Ovary (tissue), 7 donors: ENCODE measurements at regions not wholly inside any gene's neighbourhood (a gene's known extent, or its start where the extent isn't known, plus 50 kb on each side); places are given as distances from the start of the nearest gene placed in this dataset.

Source experiments
- DNase-seq, 5 donors: peaks; one replicate each; pipeline ENCODE4 v3.0.0-alpha.2; 2019 to 2020
- H3K27ac ChIP-seq, 2 donors: fragments of 200-600 bp; one replicate each; pipeline versions ENCODE4 v1.5.1 to v1.8.0; 2019 to 2022
- H3K27me3 ChIP-seq: fragments of 200-600 bp; one replicate; pipeline ENCODE4 v1.8.0; 2022
- H3K36me3 ChIP-seq: fragments of 200-600 bp; sonication (generic); one replicate; pipeline ENCODE4 v1.5.1; 2019
- H3K4me1 ChIP-seq: one replicate; pipeline ENCODE4 v1.8.1; 2013; ENCODE audit warnings: mild to moderate bottlenecking, moderate library complexity; ENCODE audit not compliant: insufficient read depth
- H3K4me3 ChIP-seq: fragments of 200-600 bp; sonication (generic); one replicate; pipeline ENCODE4 v1.5.1; 2017
- H3K9me3 ChIP-seq, 2 donors: fragments of 200-600 bp in 1 of 2; sonication (generic) in 1 of 2; one replicate each; pipeline versions ENCODE4 v1.5.1 to v1.8.1; 2013 to 2019; ENCODE audit warnings: mild to moderate bottlenecking in 1 of 2, moderate library complexity in 1 of 2
- CTCF ChIP-seq, 3 donors: fragments of 450-650 bp in 2 of 3; fragments of 200-600 bp in 1 of 3; IDR thresholded peaks; one replicate each; pipeline versions ENCODE4 v1.5.1 to v1.8.0; 2016 to 2022; ENCODE audit warnings: antibody characterized with exemption in 3 of 3, mild to moderate bottlenecking in 1 of 3
- EP300 ChIP-seq: sonication (generic); formaldehyde crosslinking; IDR thresholded peaks from one replicate; pipeline ENCODE4 v1.6.1; 2017; ENCODE audit warnings: antibody characterized with exemption
- POLR2A ChIP-seq: fragments of 450-650 bp; IDR thresholded peaks from one replicate; pipeline ENCODE4 v1.6.1; 2017; ENCODE audit warnings: antibody characterized with exemption, mild to moderate bottlenecking, moderate library complexity
- WGBS, 3 donors: extraction: QIAGEN DNeasy Blood & Tissue Kit in 1 of 3; methylation state at CpG; one replicate each; pipeline versions ENCODE4 v1.1.5 to v1.1.7; 2013 to 2017; 5-methylcytosine and 5-hydroxymethylcytosine counted together
- intact Hi-C, 4 donors: fragments of 100-400 bp; cut with DNase I; formaldehyde crosslinking; loops; one replicate each; pipeline versions ENCODE4 v1.11.0 to v1.15.1; 2022 to 2023
- donor health status: DM: no; HTN: no; CAD: no; lungs with moderate emphysema.
- donor health status: DM: no; HTN: no; CAD: no.
- donor health status: Bipolar disorder and iron deficiency.
- donor health status: DM: no; HTN: no; CAD: no.
- donor health status: DM: yes; HTN: yes; CAD: no.

GRCh38 chr16:86215233-86215978 lies 294.9 kb upstream of the FOXF1 start:
- WGBS, 3 donors = 78 to 88% (median 85%) methylated on average over 13 of the region's 13 CpGs
- H3K27ac ChIP-seq = no peak overlapping the region
- no peaks in the 10 kb centered on the region for H3K9me3 ChIP-seq
- H3K36me3 ChIP-seq = no peaks in the 10 kb centered on the region
- no peak overlapping the region for H3K4me3 ChIP-seq
- H3K4me1 ChIP-seq = no peaks in the 10 kb centered on the region
- no peaks in the 10 kb centered on the region for H3K27me3 ChIP-seq
- TF ChIP-seq CTCF (IDR thresholded peaks at IDR 0.05) (no peak), EP300 (no peak), POLR2A (no peak)
- intact Hi-C loops = no loop called here
- DNase-seq = peak in 1 of 5 donors; percentile 4

- Histone ChIP-seq H3K9me3 (no peaks in the 10 kb centered on the region), H3K36me3 (no peaks in the 10 kb centered on the region), H3K27ac (no peak overlapping the region), H3K4me3 (no peak overlapping the region), H3K4me1 (no peaks in the 10 kb centered on the region), H3K27me3 (no peaks in the 10 kb centered on the region)
- DNase-seq = peak in 1 of 5 donors; percentile 9
- TF ChIP-seq CTCF (IDR thresholded peaks at IDR 0.05) (no peak), EP300 (no peak), POLR2A (no peak)
- intact Hi-C loops = no loop called here
- 75 to 86% (median 86%) methylated on average over 9 of the region's 9 CpGs for WGBS, 3 donors
Measured at GRCh38 chr16:86215979-86216585, 294.2 kb upstream of the FOXF1 start.

GRCh38 chr16:86216591-86216990 lies 293.7 kb upstream of the FOXF1 start:
- Histone ChIP-seq H3K36me3 (no peaks in the 10 kb centered on the region), H3K4me1 (no peaks in the 10 kb centered on the region), H3K27ac (no peak overlapping the region), H3K4me3 (no peak overlapping the region), H3K9me3 (no peaks in the 10 kb centered on the region), H3K27me3 (no peaks in the 10 kb centered on the region)
- intact Hi-C loops = no loop called here
- 73 to 92% (median 88%) methylated on average over 9 of the region's 9 CpGs for WGBS, 3 donors
- TF ChIP-seq CTCF (IDR thresholded peaks at IDR 0.05) (no peak), EP300 (no peak), POLR2A (no peak)
- peak in 1 of 5 donors; percentile 5 for DNase-seq

GRCh38 chr16:86217001-86217890 lies 293.1 kb upstream of the FOXF1 start:
- intact Hi-C loops = no loop called here
- peak in 1 of 5 donors; percentile 14 for DNase-seq
- Histone ChIP-seq H3K27me3 (no peaks in the 10 kb centered on the region), H3K9me3 (no peaks in the 10 kb centered on the region), H3K27ac (no peak overlapping the region), H3K36me3 (no peaks in the 10 kb centered on the region), H3K4me3 (no peak overlapping the region), H3K4me1 (no peaks in the 10 kb centered on the region)
- TF ChIP-seq POLR2A (no peak), EP300 (no peak), CTCF (IDR thresholded peaks at IDR 0.05) (no peak)
- 81 to 87% (median 87%) methylated on average over 27 of the region's 27 CpGs for WGBS, 3 donors
